HFF-Myc (cell line): ENCODE measurements at regions not wholly inside any gene's neighbourhood (a gene's known extent, or its start where the extent isn't known, plus 50 kb on each side); places are given as distances from the start of the nearest gene placed in this dataset.

Source experiments
- DNase-seq: peaks from one replicate; pipeline ENCODE4 v3.0.0-alpha.2; 2011; ENCODE audit warnings: low read depth; ENCODE audit errors: extremely low read depth
- H3K4me3 ChIP-seq: replicated peaks from 2 replicates; pipeline ENCODE4 v1.5.1; 2011; ENCODE audit warnings: low read depth, mild to moderate bottlenecking, control low read depth, low read length
- CTCF ChIP-seq: IDR thresholded peaks from 2 replicates; pipeline ENCODE4 v1.5.1; 2012; ENCODE audit warnings: mild to moderate bottlenecking, low read depth, low read length, control low read depth; ENCODE audit errors: missing control alignments

- TF ChIP-seq CTCF, result no peak
- no peak overlapping the region for H3K4me3 ChIP-seq
- no peak for DNase-seq
These were observed 449.7 kb upstream of the SULF2 start for GRCh38 chr20:48234951-48235350.

DNA sequence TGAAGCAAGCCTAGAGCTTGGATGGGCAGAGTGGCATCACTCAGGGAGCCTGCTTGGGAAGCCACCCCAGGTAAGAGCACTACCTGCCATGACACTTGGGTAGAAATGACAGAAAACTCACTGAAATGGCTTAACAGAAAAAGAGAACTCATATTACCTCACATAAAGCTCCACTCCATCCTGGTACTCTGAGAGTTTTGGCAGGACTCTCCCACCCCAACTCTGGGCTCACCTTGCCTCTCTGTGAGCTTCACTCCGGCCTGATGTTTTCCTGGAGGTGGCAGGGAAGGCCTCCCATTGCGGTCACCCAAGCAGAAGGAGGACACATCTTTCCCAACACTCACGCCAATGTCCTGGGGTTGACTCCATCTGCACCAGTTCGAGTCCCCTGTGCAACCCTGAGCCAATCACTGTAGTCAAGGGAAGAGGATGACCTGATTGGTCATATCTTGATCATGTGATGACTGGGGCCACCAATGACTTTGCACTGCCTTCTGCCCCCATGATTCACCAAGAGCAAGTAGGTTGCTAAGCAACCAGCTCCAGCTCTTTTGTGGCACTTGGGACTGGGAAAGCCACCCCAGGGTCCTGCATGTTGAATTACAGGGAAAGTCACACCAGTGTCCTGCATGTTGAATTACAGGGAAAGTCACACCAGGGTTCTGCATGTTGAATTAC is 446.1 kb upstream of the SULF2 start:
- no peak overlapping the region for H3K4me3 ChIP-seq
- DNase-seq, result no peak
- TF ChIP-seq CTCF, result no peak

DNA sequence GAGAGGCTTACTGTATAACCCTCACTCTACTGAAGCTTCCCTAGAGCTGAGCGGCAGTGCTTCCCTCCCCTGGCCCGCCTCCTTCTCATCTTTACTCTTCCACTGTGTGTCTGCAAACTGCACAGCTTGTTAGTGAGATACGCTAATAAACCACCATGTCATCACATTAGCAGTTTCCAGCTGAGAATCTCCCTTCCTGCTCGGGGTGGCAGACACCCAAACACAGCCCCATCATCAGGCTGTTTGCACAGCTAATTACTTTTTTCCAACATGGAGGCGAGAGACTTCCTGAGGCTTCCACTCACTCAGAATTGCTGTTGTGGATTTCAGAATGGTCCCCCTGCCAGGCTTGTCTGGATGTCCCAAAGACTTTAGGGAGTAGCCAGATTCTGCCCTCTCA is 444.9 kb upstream of the SULF2 start:
- TF ChIP-seq CTCF, result no peak
- no peak for DNase-seq
- H3K4me3 ChIP-seq, result no peak overlapping the region

GRCh38 chr20:48227381-48227780 is 442.1 kb upstream of the SULF2 start:
- TF ChIP-seq CTCF, result no peak
- no peak overlapping the region for H3K4me3 ChIP-seq
- no peak for DNase-seq

DNA sequence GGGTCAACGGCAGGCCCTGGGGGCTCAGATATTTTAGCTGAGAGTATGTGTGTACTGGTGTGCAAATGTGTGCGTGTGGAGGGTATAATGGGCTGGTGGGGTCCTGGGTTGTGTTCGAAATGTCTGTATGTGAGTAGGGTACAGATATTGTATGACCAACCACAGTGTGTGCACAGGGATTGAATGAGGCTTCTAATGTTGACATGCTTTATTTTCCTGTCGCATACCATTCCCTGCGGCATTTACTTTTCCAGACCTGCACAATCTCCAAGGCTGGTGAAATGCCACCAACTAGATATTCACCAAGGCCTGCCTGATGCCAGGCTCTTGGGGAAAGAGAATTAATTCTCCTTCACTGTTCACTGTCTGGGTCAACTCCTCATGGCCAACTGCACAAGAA is 441.4 kb upstream of the SULF2 start:
- no peak overlapping the region for H3K4me3 ChIP-seq
- TF ChIP-seq CTCF, result no peak
- no peak for DNase-seq

DNA sequence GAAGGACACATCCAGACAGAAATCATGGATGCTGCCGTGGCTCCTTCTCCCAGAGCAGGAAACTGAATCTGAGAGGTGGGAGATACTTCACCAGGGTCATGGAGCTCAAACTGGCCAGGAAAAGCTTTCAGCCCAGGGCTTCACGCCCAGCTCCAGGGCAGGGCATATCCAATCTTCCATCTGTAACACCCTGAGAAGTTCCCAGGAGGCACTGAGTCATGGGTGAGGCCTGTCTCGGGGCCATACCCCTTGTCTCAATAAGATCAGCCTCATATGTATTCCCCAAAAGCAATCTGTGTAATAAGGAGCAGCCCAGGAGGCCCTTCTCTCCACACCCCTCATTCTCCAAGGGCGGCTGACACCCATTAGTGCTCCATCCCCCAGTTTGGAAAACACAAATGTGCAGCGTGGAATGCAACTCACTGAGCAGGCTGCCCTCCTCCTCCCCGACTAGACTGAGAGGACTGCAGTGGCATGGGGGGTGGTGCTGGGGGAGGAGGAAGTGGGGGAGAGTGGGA is 439.3 kb upstream of the SULF2 start:
- no peak overlapping the region for H3K4me3 ChIP-seq
- no peak for TF ChIP-seq CTCF
- no peak for DNase-seq

DNA sequence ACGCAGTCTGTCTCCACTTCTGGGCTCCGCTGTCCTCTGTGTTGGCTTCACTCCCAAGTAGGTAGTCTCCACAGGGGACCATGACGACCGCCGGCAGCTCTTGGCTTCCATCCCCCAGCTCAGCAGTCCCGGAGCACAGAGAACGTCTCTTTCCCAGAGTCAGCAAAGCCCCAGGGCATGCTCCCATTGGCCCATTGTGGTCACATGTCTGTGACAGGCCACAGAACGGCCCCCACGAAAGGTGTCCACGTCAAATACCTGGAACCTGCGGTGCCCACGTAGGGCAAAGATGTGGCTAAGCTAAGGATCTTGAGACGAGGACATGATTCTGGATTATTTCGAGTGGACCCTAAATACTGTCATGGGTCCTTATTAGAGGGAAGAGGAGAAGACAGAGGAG is 438.4 kb upstream of the SULF2 start:
- DNase-seq, result no peak
- no peak overlapping the region for H3K4me3 ChIP-seq
- TF ChIP-seq CTCF, result no peak
